HepG2 (cell line): ENCODE measurements at regions not wholly inside any gene's neighbourhood (a gene's known extent, or its start where the extent isn't known, plus 50 kb on each side); places are given as distances from the start of the nearest gene placed in this dataset.

ENCODE experiments used
- ATAC-seq: fragments of 200-7000 bp; cut with Tn5 transposase; 3 replicates; pipeline ENCODE4 v1.9.1; 2020; ENCODE audit warnings: mild to moderate bottlenecking, moderate library complexity
- BruUV-seq: library from RNA; stranded (reverse); fragments of 400-500 nt; replicated peaks from 2 replicates; lab custom pipeline; 2021; lab: Mats Ljungman, UMichigan
- CTCF ChIA-PET: fragments of 300-600 bp; formaldehyde crosslinking; extraction: SDS; loops from one replicate; lab custom pipeline; 2021; ENCODE audit warnings: low total read pairs, inconsistent platforms, low intra/inter-chr PET ratio; lab: Yijun Ruan, JAX
- POLR2A ChIA-PET: fragments of 350-600 bp; sonication (Branson Sonifier 250); formaldehyde crosslinking; loops from one replicate; lab custom pipeline; 2020; ENCODE audit warnings: antibody characterized with exemption, inconsistent platforms; lab: Yijun Ruan, JAX
- DNase-seq: peaks from one replicate; pipeline ENCODE4 v3.0.0-alpha.2; 2015; ENCODE audit warnings: low spot score
- FAIRE-seq: peaks from 3 replicates; lab custom pipeline; 2011; peaks lifted over from hg19 to GRCh38; lab: Jason Lieb, UNC
- H2AFZ ChIP-seq: one replicate; pipeline ENCODE4 v1.6.1; 2011; ENCODE audit warnings: low read length, inconsistent platforms
- H3K27ac ChIP-seq: fragments of 300-600 bp; 3 replicates; pipeline ENCODE4 v1.8.0; 2011; ENCODE audit warnings: mixed run types, mild to moderate bottlenecking, mixed read lengths, low read length, inconsistent platforms; ENCODE audit not compliant: insufficient read depth; ENCODE audit errors: extremely low read length
- H3K27me3 ChIP-seq, 2 experiments: fragments of 200-600 bp in 1 of 2; 2 replicates in 1 of 2; 3 replicates in 1 of 2; pipeline versions ENCODE4 v1.6.0 to v1.8.0; 2011; ENCODE audit warnings: low read length in 2 of 2, mild to moderate bottlenecking in 2 of 2, moderate library complexity in 2 of 2, inconsistent platforms in 1 of 2; ENCODE audit not compliant: insufficient read depth in 2 of 2, control insufficient read depth in 1 of 2
- H3K36me3 ChIP-seq, 2 experiments: fragments of 200-600 bp in 1 of 2; replicated peaks in 1 of 2; 2 replicates in 1 of 2; 3 replicates in 1 of 2; pipeline versions ENCODE4 v1.5.1 to v1.8.0; 2011; ENCODE audit warnings: low read length in 2 of 2, inconsistent platforms in 1 of 2; ENCODE audit not compliant: insufficient read depth in 2 of 2, control insufficient read depth in 1 of 2
- H3K4me1 ChIP-seq: 2 replicates; pipeline ENCODE4 v1.5.1; 2012; ENCODE audit warnings: low read length, inconsistent platforms; ENCODE audit not compliant: insufficient read depth
- H3K4me2 ChIP-seq: 2 replicates; pipeline ENCODE4 v1.6.0; 2011; ENCODE audit warnings: low read depth, low read length, inconsistent platforms
- H3K4me3 ChIP-seq, 3 experiments: fragments of 200-600 bp in 1 of 3; sonication (generic), shearing (Covaris generic) in 1 of 3; replicated peaks in 1 of 3; 2 replicates each; pipeline ENCODE4 v1.5.1; 2011 to 2016; ENCODE audit warnings: low read length in 3 of 3, inconsistent platforms in 2 of 3, low read depth in 2 of 3, mild to moderate bottlenecking in 2 of 3, control low read depth in 1 of 3, mixed read lengths in 1 of 3; ENCODE audit not compliant: insufficient read depth in 1 of 3
- H3K79me2 ChIP-seq: one replicate; pipeline ENCODE4 v1.6.1; 2011; ENCODE audit warnings: low read length, inconsistent platforms; ENCODE audit not compliant: insufficient read depth
- H3K9ac ChIP-seq: 2 replicates; pipeline ENCODE4 v1.6.0; 2011; ENCODE audit warnings: mild to moderate bottlenecking, low read depth, low read length, inconsistent platforms; ENCODE audit not compliant: insufficient read depth
- H3K9me3 ChIP-seq: 2 replicates; pipeline ENCODE4 v1.5.1; 2012; ENCODE audit warnings: mild to moderate bottlenecking, low read length
- H4K20me1 ChIP-seq: 2 replicates; pipeline ENCODE4 v1.6.0; 2011; ENCODE audit warnings: inconsistent platforms, mild to moderate bottlenecking, low read length, moderate library complexity; ENCODE audit not compliant: insufficient read depth
- JUN ChIP-seq: sonication (generic); formaldehyde crosslinking; IDR thresholded peaks from 2 replicates; pipeline ENCODE4 v1.4.0; 2020; ENCODE audit warnings: mild to moderate bottlenecking, missing genetic modification reagents
- MIXL1 ChIP-seq: IDR thresholded peaks from 2 replicates; pipeline ENCODE4 v1.6.1; 2016
- ZFP36 ChIP-seq: fragments of 150-350 bp; IDR thresholded peaks from 2 replicates; pipeline ENCODE4 v1.6.1; 2018; ENCODE audit warnings: borderline replicate concordance, low read length, low read depth; ENCODE audit not compliant: partially characterized antibody
- ZIK1 ChIP-seq: sonication (generic); formaldehyde crosslinking; IDR thresholded peaks from 2 replicates; pipeline ENCODE4 v1.5.0; 2020; ENCODE audit warnings: mild to moderate bottlenecking, low read depth, missing genetic modification reagents, borderline replicate concordance
- ZNF260 ChIP-seq: sonication (generic); formaldehyde crosslinking; IDR thresholded peaks from 2 replicates; pipeline ENCODE4 v1.4.0; 2020; ENCODE audit warnings: missing genetic modification reagents, low read depth, mild to moderate bottlenecking, borderline replicate concordance
- ZNF274 ChIP-seq: sonication (generic); formaldehyde crosslinking; IDR thresholded peaks from 2 replicates; pipeline ENCODE4 v1.5.1; 2020; ENCODE audit warnings: mild to moderate bottlenecking, missing genetic modification reagents
- ZNF7 ChIP-seq: IDR thresholded peaks from 2 replicates; pipeline ENCODE4 v1.6.1; 2016; ENCODE audit warnings: missing biosample characterization, missing genetic modification reagents
- WGBS: methylation state at CpG from one replicate; pipeline ENCODE4 v1.1.6; 2017; ENCODE audit warnings: low lambda C conversion rate; 5-methylcytosine and 5-hydroxymethylcytosine counted together
- in situ Hi-C: cut with HindIII; loops from 2 replicates; pipeline ENCODE4 v1.10.0; 2017; ENCODE audit warnings: low pct_unique_long_range_greater_than_20kb; ENCODE audit not compliant: extremely low pct_ligation_motif_present
- intact Hi-C: fragments of 100-400 bp; cut with micrococcal nuclease; formaldehyde crosslinking; loops from one replicate; pipeline ENCODE4 v1.10.0; 2022; ENCODE audit not compliant: unreplicated experiment
- TF ChIP-seq, protein P1 (sequence below): sonication (generic); formaldehyde crosslinking; IDR thresholded peaks from 2 replicates; pipeline ENCODE4 v1.8.0; 2022; ENCODE audit warnings: mild to moderate bottlenecking, missing genetic modification reagents, borderline replicate concordance
- TF ChIP-seq, protein P2 (sequence below): sonication (generic); formaldehyde crosslinking; IDR thresholded peaks from 2 replicates; pipeline ENCODE4 v1.9.0; 2021; ENCODE audit warnings: missing genetic modification reagents, mild to moderate bottlenecking, borderline replicate concordance

DNA sequence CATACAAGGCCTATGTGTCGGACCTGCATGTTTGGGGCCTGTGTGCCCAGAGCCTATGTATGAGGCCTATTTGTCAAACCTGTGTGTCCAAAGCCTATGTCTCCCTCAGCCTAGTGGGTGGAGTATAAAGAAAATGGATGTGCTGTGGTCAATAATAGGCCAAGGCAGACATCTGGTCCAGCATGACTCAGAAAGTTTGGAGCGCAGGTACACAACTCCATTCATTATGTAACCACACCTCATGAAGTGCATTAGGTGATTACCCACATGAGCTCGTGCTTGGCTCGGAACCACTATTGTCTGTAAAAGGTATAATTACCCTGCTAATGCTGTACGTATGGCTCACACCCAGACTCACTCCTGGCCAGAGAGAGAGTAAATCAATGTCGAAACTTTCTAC lies 302.4 kb upstream of the POU3F2 start (continued):
- TF ChIP-seq, protein P1, sequence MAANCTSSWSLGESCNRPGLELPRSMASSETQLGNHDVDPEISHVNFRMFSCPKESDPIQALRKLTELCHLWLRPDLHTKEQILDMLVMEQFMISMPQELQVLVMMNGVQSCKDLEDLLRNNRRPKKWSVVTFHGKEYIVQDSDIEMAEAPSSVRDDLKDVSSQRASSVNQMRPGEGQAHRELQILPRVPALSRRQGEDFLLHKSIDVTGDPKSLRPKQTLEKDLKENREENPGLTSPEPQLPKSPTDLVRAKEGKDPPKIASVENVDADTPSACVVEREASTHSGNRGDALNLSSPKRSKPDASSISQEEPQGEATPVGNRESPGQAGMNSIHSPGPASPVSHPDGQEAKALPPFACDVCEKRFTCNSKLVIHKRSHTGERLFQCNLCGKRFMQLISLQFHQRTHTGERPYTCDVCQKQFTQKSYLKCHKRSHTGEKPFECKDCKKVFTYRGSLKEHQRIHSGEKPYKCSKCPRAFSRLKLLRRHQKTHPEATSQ (CRISPR knock-in tag), result no peak

DNA sequence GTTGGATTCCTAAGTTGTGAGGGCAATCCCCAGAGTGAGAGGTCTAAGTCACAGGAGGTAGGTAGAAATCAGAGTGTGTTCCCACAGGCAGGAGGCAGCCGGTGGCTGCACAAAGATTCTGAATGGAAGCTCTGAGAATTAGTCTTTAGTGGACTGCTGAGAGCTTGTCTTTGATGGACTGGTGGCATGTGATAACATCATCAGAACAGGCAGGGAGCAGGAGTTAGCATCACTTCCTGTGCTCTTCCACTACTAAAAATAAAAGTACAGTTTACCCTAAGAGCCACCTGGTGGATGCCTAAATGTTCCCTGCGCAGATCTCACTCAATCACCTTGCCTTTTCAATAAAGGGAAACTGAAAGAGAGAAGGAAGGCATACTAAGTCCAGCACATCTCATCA lies 294.6 kb upstream of the POU3F2 start:
- DNase-seq, result no peak
- intact Hi-C loops, result no loop called here

More for the DNA sequence above, 294.6 kb upstream of the POU3F2 start:
- FAIRE-seq, result no peak
- H4K20me1 ChIP-seq, result no peaks in the 10 kb centered on the region
- ChIA-PET CTCF (no interaction called here), POLR2A (no interaction called here)
- H3K4me3 ChIP-seq, result no peak overlapping the region
- no peak overlapping the region for H3K4me2 ChIP-seq
- no peak overlapping the region for H3K27ac ChIP-seq
- H3K4me1 ChIP-seq, result no peaks in the 10 kb centered on the region
- H3K27me3 ChIP-seq, result no peaks in the 10 kb centered on the region; a peak in 1 of 5 replicates
- no TSS peak for BruUV-seq
- TF ChIP-seq MIXL1, result no peak
- no peak for TF ChIP-seq ZIK1 (CRISPR knock-in tag)
- TF ChIP-seq, protein P2, sequence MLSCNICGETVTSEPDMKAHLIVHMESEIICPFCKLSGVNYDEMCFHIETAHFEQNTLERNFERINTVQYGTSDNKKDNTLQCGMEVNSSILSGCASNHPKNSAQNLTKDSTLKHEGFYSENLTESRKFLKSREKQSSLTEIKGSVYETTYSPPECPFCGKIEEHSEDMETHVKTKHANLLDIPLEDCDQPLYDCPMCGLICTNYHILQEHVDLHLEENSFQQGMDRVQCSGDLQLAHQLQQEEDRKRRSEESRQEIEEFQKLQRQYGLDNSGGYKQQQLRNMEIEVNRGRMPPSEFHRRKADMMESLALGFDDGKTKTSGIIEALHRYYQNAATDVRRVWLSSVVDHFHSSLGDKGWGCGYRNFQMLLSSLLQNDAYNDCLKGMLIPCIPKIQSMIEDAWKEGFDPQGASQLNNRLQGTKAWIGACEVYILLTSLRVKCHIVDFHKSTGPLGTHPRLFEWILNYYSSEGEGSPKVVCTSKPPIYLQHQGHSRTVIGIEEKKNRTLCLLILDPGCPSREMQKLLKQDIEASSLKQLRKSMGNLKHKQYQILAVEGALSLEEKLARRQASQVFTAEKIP, result no peak
- no peak for TF ChIP-seq ZNF274 (CRISPR knock-in tag)
- no peak for TF ChIP-seq ZFP36
- TF ChIP-seq JUN, result no peak
- TF ChIP-seq ZNF260, result no peak
- no peak for TF ChIP-seq ZNF7 (CRISPR knock-in tag)
- TF ChIP-seq, all 625 proteins: peak for 0
- no peaks in the 10 kb centered on the region for H3K36me3 ChIP-seq
- no peak for ATAC-seq
- 50% methylated on average over 2 of the region's 2 CpGs for WGBS
- H3K9me3 ChIP-seq, result no peaks in the 10 kb centered on the region
- in situ Hi-C loops, result no loop called here
- H2AFZ ChIP-seq, result no peak overlapping the region
- no peak overlapping the region for H3K9ac ChIP-seq
- no peaks in the 10 kb centered on the region for H3K79me2 ChIP-seq
